MM.1S (cell line): ENCODE measurements at regions not wholly inside any gene's neighbourhood (a gene's known extent, or its start where the extent isn't known, plus 50 kb on each side); places are given as distances from the start of the nearest gene placed in this dataset.

Experiments used
- EZH2 ChIP-seq: fragments of 300-600 bp; sonication (generic); optimal IDR thresholded peaks from 2 replicates; pipeline ENCODE3; 2017; ENCODE audit warnings: low read depth, mild to moderate bottlenecking, antibody characterized with exemption, low read length, mixed read lengths
- TF ChIP-seq, protein P1 (sequence below): fragments of 300-600 bp; sonication (generic); IDR thresholded peaks from 2 replicates; pipeline ENCODE4 v1.5.1; 2016; ENCODE audit warnings: antibody characterized with exemption, low read length, mixed read lengths

DNA sequence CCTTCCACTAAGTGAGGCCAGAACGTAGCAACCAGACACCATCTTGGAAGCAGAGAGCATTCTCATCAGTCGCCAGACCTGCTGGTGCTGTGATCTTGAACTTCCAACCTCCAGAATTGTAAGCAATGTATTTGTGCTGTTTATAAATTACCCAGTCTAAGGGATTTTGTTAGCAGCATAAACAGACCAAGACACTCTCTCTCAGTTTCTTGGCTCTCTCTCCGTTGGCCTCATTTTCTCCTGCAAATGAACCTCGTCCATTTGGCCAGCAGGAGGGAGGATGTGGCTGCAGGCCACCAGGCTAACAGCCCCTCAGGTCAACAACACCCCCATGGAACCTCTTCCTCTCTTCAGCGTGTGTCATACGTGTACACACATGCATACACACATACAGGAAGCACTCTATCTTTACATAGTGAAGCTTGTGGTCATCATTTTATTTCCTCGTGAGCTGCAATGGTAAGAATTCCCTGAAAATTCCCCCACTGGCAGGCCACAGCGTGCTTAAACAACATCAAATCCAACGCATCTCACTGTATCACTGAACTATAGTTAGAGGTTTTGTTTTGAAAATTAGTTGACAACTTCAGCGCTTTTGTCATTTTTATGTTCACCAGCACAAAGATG is 62.8 kb upstream of the PPP1R26 start:
- TF ChIP-seq, protein P1, sequence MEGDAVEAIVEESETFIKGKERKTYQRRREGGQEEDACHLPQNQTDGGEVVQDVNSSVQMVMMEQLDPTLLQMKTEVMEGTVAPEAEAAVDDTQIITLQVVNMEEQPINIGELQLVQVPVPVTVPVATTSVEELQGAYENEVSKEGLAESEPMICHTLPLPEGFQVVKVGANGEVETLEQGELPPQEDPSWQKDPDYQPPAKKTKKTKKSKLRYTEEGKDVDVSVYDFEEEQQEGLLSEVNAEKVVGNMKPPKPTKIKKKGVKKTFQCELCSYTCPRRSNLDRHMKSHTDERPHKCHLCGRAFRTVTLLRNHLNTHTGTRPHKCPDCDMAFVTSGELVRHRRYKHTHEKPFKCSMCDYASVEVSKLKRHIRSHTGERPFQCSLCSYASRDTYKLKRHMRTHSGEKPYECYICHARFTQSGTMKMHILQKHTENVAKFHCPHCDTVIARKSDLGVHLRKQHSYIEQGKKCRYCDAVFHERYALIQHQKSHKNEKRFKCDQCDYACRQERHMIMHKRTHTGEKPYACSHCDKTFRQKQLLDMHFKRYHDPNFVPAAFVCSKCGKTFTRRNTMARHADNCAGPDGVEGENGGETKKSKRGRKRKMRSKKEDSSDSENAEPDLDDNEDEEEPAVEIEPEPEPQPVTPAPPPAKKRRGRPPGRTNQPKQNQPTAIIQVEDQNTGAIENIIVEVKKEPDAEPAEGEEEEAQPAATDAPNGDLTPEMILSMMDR, result no peak
- no peak for TF ChIP-seq EZH2
